ENCODE measurements at regions not wholly inside any gene's neighbourhood (a gene's known extent, or its start where the extent isn't known, plus 50 kb on each side); places are given as distances from the start of the nearest gene placed in this dataset.

GRCh38 chr3:19668163-19668562 is 265.9 kb downstream of the EFHB start:
- H3K4me3 ChIP-seq (ENCODE audit: low read length in 2 of 2): no peak overlapping the region
- no peaks in the 10 kb centered on the region for H3K4me1 ChIP-seq (ENCODE audit: control insufficient read depth in 2 of 2, insufficient read depth in 2 of 2, low read length in 2 of 2)
- no peak overlapping the region for H3K27ac ChIP-seq (ENCODE audit: low read depth in 1 of 2, low read length in 1 of 2)
- no peaks in the 10 kb centered on the region for H3K36me3 ChIP-seq (ENCODE audit: control insufficient read depth in 2 of 2, insufficient read depth in 2 of 2, low read length in 1 of 2)
- H3K27me3 ChIP-seq (ENCODE audit: control insufficient read depth in 2 of 2, insufficient read depth in 1 of 2, low read length in 1 of 2): no peaks in the 10 kb centered on the region
- DNase-seq (ENCODE audit: low read depth in 6 of 9, low spot score in 9 of 9): no peak
- H3K9me3 ChIP-seq (ENCODE audit: control insufficient read depth in 2 of 2, insufficient read depth in 1 of 2, low read length in 1 of 2): no peaks in the 10 kb centered on the region
- 93% methylated on average over 2 of the region's 2 CpGs for WGBS

- 96% methylated on average over 6 of the region's 6 CpGs for WGBS
- no peaks in the 10 kb centered on the region for H3K4me1 ChIP-seq (ENCODE audit: control insufficient read depth in 2 of 2, insufficient read depth in 2 of 2, low read length in 2 of 2)
- DNase-seq (ENCODE audit: low read depth in 6 of 9, low spot score in 9 of 9): no peak
- H3K4me3 ChIP-seq (ENCODE audit: low read length in 2 of 2): no peak overlapping the region
- H3K36me3 ChIP-seq (ENCODE audit: control insufficient read depth in 2 of 2, insufficient read depth in 2 of 2, low read length in 1 of 2): no peaks in the 10 kb centered on the region
- no peaks in the 10 kb centered on the region for H3K9me3 ChIP-seq (ENCODE audit: control insufficient read depth in 2 of 2, insufficient read depth in 1 of 2, low read length in 1 of 2)
- H3K27ac ChIP-seq (ENCODE audit: low read depth in 1 of 2, low read length in 1 of 2): no peak overlapping the region
- H3K27me3 ChIP-seq (ENCODE audit: control insufficient read depth in 2 of 2, insufficient read depth in 1 of 2, low read length in 1 of 2): no peaks in the 10 kb centered on the region
These were observed 271.5 kb downstream of the EFHB start for GRCh38 chr3:19662486-19662885.

- no peaks in the 10 kb centered on the region for H3K9me3 ChIP-seq (ENCODE audit: control insufficient read depth in 2 of 2, insufficient read depth in 1 of 2, low read length in 1 of 2)
- DNase-seq (ENCODE audit: low read depth in 6 of 9, low spot score in 9 of 9): no peak
These were observed 281.7 kb downstream of the EFHB start for GRCh38 chr3:19652336-19652735.

GRCh38 chr3:19645093-19645492 is 288.9 kb downstream of the EFHB start:
- no peak for DNase-seq (ENCODE audit: low read depth in 6 of 9, low spot score in 9 of 9)
- Histone ChIP-seq H3K9me3 (ENCODE audit: control insufficient read depth in 2 of 2, insufficient read depth in 1 of 2, low read length in 1 of 2) (no peaks in the 10 kb centered on the region), H3K27ac (ENCODE audit: low read depth in 1 of 2, low read length in 1 of 2) (no peak overlapping the region), H3K4me1 (ENCODE audit: control insufficient read depth in 2 of 2, insufficient read depth in 2 of 2, low read length in 2 of 2) (no peaks in the 10 kb centered on the region), H3K4me3 (ENCODE audit: low read length in 2 of 2) (no peak overlapping the region), H3K36me3 (ENCODE audit: control insufficient read depth in 2 of 2, insufficient read depth in 2 of 2, low read length in 1 of 2) (no peaks in the 10 kb centered on the region), H3K27me3 (ENCODE audit: control insufficient read depth in 2 of 2, insufficient read depth in 1 of 2, low read length in 1 of 2) (no peaks in the 10 kb centered on the region)
- WGBS: 48% methylated on average over 2 of the region's 2 CpGs

More at GRCh38 chr3:19652336-19652735, 281.7 kb downstream of the EFHB start:
- H3K27ac ChIP-seq (ENCODE audit: low read depth in 1 of 2, low read length in 1 of 2): no peak overlapping the region
- no peaks in the 10 kb centered on the region for H3K4me1 ChIP-seq (ENCODE audit: control insufficient read depth in 2 of 2, insufficient read depth in 2 of 2, low read length in 2 of 2)
- H3K36me3 ChIP-seq (ENCODE audit: control insufficient read depth in 2 of 2, insufficient read depth in 2 of 2, low read length in 1 of 2): no peaks in the 10 kb centered on the region
- H3K27me3 ChIP-seq (ENCODE audit: control insufficient read depth in 2 of 2, insufficient read depth in 1 of 2, low read length in 1 of 2): no peaks in the 10 kb centered on the region
- no peak overlapping the region for H3K4me3 ChIP-seq (ENCODE audit: low read length in 2 of 2)

GRCh38 chr3:19644405-19644804 is 289.6 kb downstream of the EFHB start:
- H3K36me3 ChIP-seq (ENCODE audit: control insufficient read depth in 2 of 2, insufficient read depth in 2 of 2, low read length in 1 of 2): no peaks in the 10 kb centered on the region
- no peak overlapping the region for H3K27ac ChIP-seq (ENCODE audit: low read depth in 1 of 2, low read length in 1 of 2)
- H3K9me3 ChIP-seq (ENCODE audit: control insufficient read depth in 2 of 2, insufficient read depth in 1 of 2, low read length in 1 of 2): no peaks in the 10 kb centered on the region
- H3K4me3 ChIP-seq (ENCODE audit: low read length in 2 of 2): no peak overlapping the region
- no peaks in the 10 kb centered on the region for H3K27me3 ChIP-seq (ENCODE audit: control insufficient read depth in 2 of 2, insufficient read depth in 1 of 2, low read length in 1 of 2)
- no peaks in the 10 kb centered on the region for H3K4me1 ChIP-seq (ENCODE audit: control insufficient read depth in 2 of 2, insufficient read depth in 2 of 2, low read length in 2 of 2)
- WGBS: 74% methylated on average over 2 of the region's 2 CpGs
- DNase-seq (ENCODE audit: low read depth in 6 of 9, low spot score in 9 of 9): no peak

GRCh38 chr3:19641408-19641807 is 292.6 kb downstream of the EFHB start:
- H3K9me3 ChIP-seq (ENCODE audit: control insufficient read depth in 2 of 2, insufficient read depth in 1 of 2, low read length in 1 of 2): no peaks in the 10 kb centered on the region
- H3K27ac ChIP-seq (ENCODE audit: low read depth in 1 of 2, low read length in 1 of 2): no peak overlapping the region
- no peak for DNase-seq (ENCODE audit: low read depth in 6 of 9, low spot score in 9 of 9)
- H3K27me3 ChIP-seq (ENCODE audit: control insufficient read depth in 2 of 2, insufficient read depth in 1 of 2, low read length in 1 of 2): no peaks in the 10 kb centered on the region
- no peaks in the 10 kb centered on the region for H3K36me3 ChIP-seq (ENCODE audit: control insufficient read depth in 2 of 2, insufficient read depth in 2 of 2, low read length in 1 of 2)
- WGBS: 86% methylated on average over 2 of the region's 2 CpGs
- H3K4me1 ChIP-seq (ENCODE audit: control insufficient read depth in 2 of 2, insufficient read depth in 2 of 2, low read length in 2 of 2): no peaks in the 10 kb centered on the region
- H3K4me3 ChIP-seq (ENCODE audit: low read length in 2 of 2): no peak overlapping the region

- H3K36me3 ChIP-seq (ENCODE audit: control insufficient read depth in 2 of 2, insufficient read depth in 2 of 2, low read length in 1 of 2): no peaks in the 10 kb centered on the region
- H3K27me3 ChIP-seq (ENCODE audit: control insufficient read depth in 2 of 2, insufficient read depth in 1 of 2, low read length in 1 of 2): no peaks in the 10 kb centered on the region
- no peak overlapping the region for H3K27ac ChIP-seq (ENCODE audit: low read depth in 1 of 2, low read length in 1 of 2)
- H3K4me3 ChIP-seq (ENCODE audit: low read length in 2 of 2): no peak overlapping the region
- 95% methylated on average over 5 of the region's 5 CpGs for WGBS
- DNase-seq (ENCODE audit: low read depth in 6 of 9, low spot score in 9 of 9): no peak
- H3K9me3 ChIP-seq (ENCODE audit: control insufficient read depth in 2 of 2, insufficient read depth in 1 of 2, low read length in 1 of 2): no peaks in the 10 kb centered on the region
- H3K4me1 ChIP-seq (ENCODE audit: control insufficient read depth in 2 of 2, insufficient read depth in 2 of 2, low read length in 2 of 2): no peaks in the 10 kb centered on the region
These were observed 301.6 kb downstream of the EFHB start for GRCh38 chr3:19632099-19633074.

GRCh38 chr3:19598870-19599269 is 335.1 kb downstream of the EFHB start:
- Histone ChIP-seq H3K27ac (ENCODE audit: low read depth in 1 of 2, low read length in 1 of 2) (no peak overlapping the region), H3K4me1 (ENCODE audit: control insufficient read depth in 2 of 2, insufficient read depth in 2 of 2, low read length in 2 of 2) (no peaks in the 10 kb centered on the region), H3K36me3 (ENCODE audit: control insufficient read depth in 2 of 2, insufficient read depth in 2 of 2, low read length in 1 of 2) (no peaks in the 10 kb centered on the region), H3K27me3 (ENCODE audit: control insufficient read depth in 2 of 2, insufficient read depth in 1 of 2, low read length in 1 of 2) (no peaks in the 10 kb centered on the region), H3K4me3 (ENCODE audit: low read length in 2 of 2) (no peak overlapping the region), H3K9me3 (ENCODE audit: control insufficient read depth in 2 of 2, insufficient read depth in 1 of 2, low read length in 1 of 2) (no peaks in the 10 kb centered on the region)
- WGBS: 78% methylated on average over 2 of the region's 2 CpGs
- no peak for DNase-seq (ENCODE audit: low read depth in 6 of 9, low spot score in 9 of 9)

GRCh38 chr3:19596408-19596807 is 337.6 kb downstream of the EFHB start:
- no peak overlapping the region for H3K4me3 ChIP-seq (ENCODE audit: low read length in 2 of 2)
- DNase-seq (ENCODE audit: low read depth in 6 of 9, low spot score in 9 of 9): no peak
- H3K4me1 ChIP-seq (ENCODE audit: control insufficient read depth in 2 of 2, insufficient read depth in 2 of 2, low read length in 2 of 2): no peaks in the 10 kb centered on the region
- no peaks in the 10 kb centered on the region for H3K9me3 ChIP-seq (ENCODE audit: control insufficient read depth in 2 of 2, insufficient read depth in 1 of 2, low read length in 1 of 2)
- H3K27me3 ChIP-seq (ENCODE audit: control insufficient read depth in 2 of 2, insufficient read depth in 1 of 2, low read length in 1 of 2): no peaks in the 10 kb centered on the region
- H3K27ac ChIP-seq (ENCODE audit: low read depth in 1 of 2, low read length in 1 of 2): no peak overlapping the region
- H3K36me3 ChIP-seq (ENCODE audit: control insufficient read depth in 2 of 2, insufficient read depth in 2 of 2, low read length in 1 of 2): no peaks in the 10 kb centered on the region
- WGBS: 92% methylated on average over 1 of the region's 1 CpG
